ENCODE measurements at regions not wholly inside any gene's neighbourhood (a gene's known extent, or its start where the extent isn't known, plus 50 kb on each side); places are given as distances from the start of the nearest gene placed in this dataset.

- no peak for TF ChIP-seq CTCF (conservative IDR thresholded peaks at IDR 0.05)
- no peak for TF ChIP-seq ZFX (IDR thresholded peaks at IDR 0.05)
Measured at GRCh38 chr2:6525475-6525964, 340.2 kb downstream of the CMPK2 start.
